Activated naive CD4-positive, alpha-beta T cell treated with anti-CD3 and anti-CD28 coated beads for 36 hours (primary cell): ENCODE measurements at regions not wholly inside any gene's neighbourhood (a gene's known extent, or its start where the extent isn't known, plus 50 kb on each side); places are given as distances from the start of the nearest gene placed in this dataset.

ENCODE experiments used
- CTCF ChIA-PET: fragments of 350-600 bp; sonication (Branson Sonifier 250); formaldehyde crosslinking; loops from one replicate; lab custom pipeline; 2021; ENCODE audit warnings: antibody characterized with exemption; lab: Charles Lee
- DNase-seq: peaks from one replicate; pipeline ENCODE4 v3.0.0-alpha.2; 2020
- H3K27ac Mint-ChIP-seq: one replicate; pipeline ENCODE4 v1.8.0; 2021; ENCODE audit warnings: mild to moderate bottlenecking, mixed read lengths
- H3K27me3 Mint-ChIP-seq: one replicate; pipeline ENCODE4 v1.8.0; 2021; ENCODE audit warnings: low read depth, mixed read lengths
- H3K36me3 Mint-ChIP-seq: one replicate; pipeline ENCODE4 v1.8.0; 2021; ENCODE audit warnings: low read depth, mixed read lengths
- H3K4me1 Mint-ChIP-seq: one replicate; pipeline ENCODE4 v1.8.0; 2021; ENCODE audit warnings: low read depth, mixed read lengths
- H3K4me3 Mint-ChIP-seq: one replicate; pipeline ENCODE4 v1.8.0; 2021; ENCODE audit warnings: mild to moderate bottlenecking, moderate library complexity, mixed read lengths
- H3K9me3 Mint-ChIP-seq: one replicate; pipeline ENCODE4 v1.8.0; 2021; ENCODE audit warnings: mixed read lengths
- intact Hi-C: fragments of 100-400 bp; cut with micrococcal nuclease; formaldehyde crosslinking; loops from one replicate; pipeline ENCODE4 v1.15.1; 2023

- intact Hi-C loops: no loop called here
- CTCF ChIA-PET: interaction anchor here (1.0 kb wide), 1 partner anchor 14 kb away, joined by 3 read pairs; no protein-coding TSS in a partner anchor
- peaks cover 23% of the 10 kb centered on the region for H3K4me1 Mint-ChIP-seq
- H3K27ac Mint-ChIP-seq: no peak overlapping the region
- peaks cover 22% of the 10 kb centered on the region for H3K9me3 Mint-ChIP-seq
- peaks cover 5% of the 10 kb centered on the region for H3K36me3 Mint-ChIP-seq
- H3K27me3 Mint-ChIP-seq: no peaks in the 10 kb centered on the region
- no peak overlapping the region for H3K4me3 Mint-ChIP-seq
- no peak for DNase-seq
Measured at GRCh38 chr3:43175541-43175940, 69.7 kb upstream of the POMGNT2 start.

GRCh38 chr3:43173949-43174348 is 68.1 kb upstream of the POMGNT2 start:
- no peak overlapping the region for H3K4me3 Mint-ChIP-seq
- peaks cover 5% of the 10 kb centered on the region for H3K36me3 Mint-ChIP-seq
- CTCF ChIA-PET: interaction anchor here (1.0 kb wide), 1 partner anchor 12 kb away, joined by 5 read pairs; no protein-coding TSS in a partner anchor
- DNase-seq: no peak
- H3K9me3 Mint-ChIP-seq: peaks cover 22% of the 10 kb centered on the region
- no peak overlapping the region for H3K27ac Mint-ChIP-seq
- intact Hi-C loops: no loop called here
- H3K4me1 Mint-ChIP-seq: peaks cover 7% of the 10 kb centered on the region
- no peaks in the 10 kb centered on the region for H3K27me3 Mint-ChIP-seq

- H3K27ac Mint-ChIP-seq: no peak overlapping the region
- no peak overlapping the region for H3K4me3 Mint-ChIP-seq
- CTCF ChIA-PET: no interaction called here
- peaks cover 25% of the 10 kb centered on the region for H3K9me3 Mint-ChIP-seq
- no peaks in the 10 kb centered on the region for H3K27me3 Mint-ChIP-seq
- peaks cover 5% of the 10 kb centered on the region for H3K36me3 Mint-ChIP-seq
- intact Hi-C loops: no loop called here
- peaks cover 1% of the 10 kb centered on the region for H3K4me1 Mint-ChIP-seq
- no peak for DNase-seq
Measured at GRCh38 chr3:43171748-43172147, 65.9 kb upstream of the POMGNT2 start.

- no peaks in the 10 kb centered on the region for H3K27me3 Mint-ChIP-seq
- H3K27ac Mint-ChIP-seq: no peak overlapping the region
- DNase-seq: no peak
- peaks cover 5% of the 10 kb centered on the region for H3K36me3 Mint-ChIP-seq
- CTCF ChIA-PET: interaction anchor here (0.6 kb wide), 1 partner anchor 268 kb away, joined by 4 read pairs; no protein-coding TSS in a partner anchor
- peaks cover 34% of the 10 kb centered on the region for H3K9me3 Mint-ChIP-seq
- H3K4me3 Mint-ChIP-seq: no peak overlapping the region
- intact Hi-C loops: no loop called here
- no peaks in the 10 kb centered on the region for H3K4me1 Mint-ChIP-seq
Measured at GRCh38 chr3:43170553-43170952, 64.7 kb upstream of the POMGNT2 start.

GRCh38 chr3:43169987-43170386 is 64.1 kb upstream of the POMGNT2 start:
- no peak overlapping the region for H3K4me3 Mint-ChIP-seq
- DNase-seq: no peak
- H3K4me1 Mint-ChIP-seq: no peaks in the 10 kb centered on the region
- H3K27ac Mint-ChIP-seq: no peak overlapping the region
- peaks cover 31% of the 10 kb centered on the region for H3K9me3 Mint-ChIP-seq
- CTCF ChIA-PET: interaction anchor here (0.6 kb wide), 1 partner anchor 269 kb away, joined by 4 read pairs; no protein-coding TSS in a partner anchor
- peaks cover 5% of the 10 kb centered on the region for H3K36me3 Mint-ChIP-seq
- no peaks in the 10 kb centered on the region for H3K27me3 Mint-ChIP-seq
- intact Hi-C loops: no loop called here

- no peaks in the 10 kb centered on the region for H3K27me3 Mint-ChIP-seq
- CTCF ChIA-PET: interaction anchor here (1.1 kb wide), 1 partner anchor 139 kb away, joined by 4 read pairs; no protein-coding TSS in a partner anchor
- peaks cover 18% of the 10 kb centered on the region for H3K4me1 Mint-ChIP-seq
- H3K4me3 Mint-ChIP-seq: no peak overlapping the region
- no peak for DNase-seq
- peaks cover 12% of the 10 kb centered on the region for H3K9me3 Mint-ChIP-seq
- no peak overlapping the region for H3K27ac Mint-ChIP-seq
- intact Hi-C loops: no loop called here
- no peaks in the 10 kb centered on the region for H3K36me3 Mint-ChIP-seq
Measured at GRCh38 chr3:43166406-43166805, 60.5 kb upstream of the POMGNT2 start.

- Mint-ChIP-seq H3K36me3 (no peaks in the 10 kb centered on the region), H3K9me3 (peaks cover 12% of the 10 kb centered on the region), H3K27ac (no peak overlapping the region), H3K27me3 (no peaks in the 10 kb centered on the region), H3K4me3 (no peak overlapping the region), H3K4me1 (peaks cover 18% of the 10 kb centered on the region)
- CTCF ChIA-PET: interaction anchor here (0.7 to 1.1 kb wide), 2 partner anchors 13 to 140 kb away, joined by 3 to 4 read pairs; no protein-coding TSS in a partner anchor
- intact Hi-C loops: no loop called here
- DNase-seq: no peak
Measured at GRCh38 chr3:43165786-43166185, 59.9 kb upstream of the POMGNT2 start.

GRCh38 chr3:43163895-43164493 is 58.1 kb upstream of the POMGNT2 start:
- Mint-ChIP-seq H3K27me3 (no peaks in the 10 kb centered on the region), H3K9me3 (peaks cover 12% of the 10 kb centered on the region), H3K36me3 (no peaks in the 10 kb centered on the region), H3K27ac (no peak overlapping the region), H3K4me1 (peaks cover 18% of the 10 kb centered on the region), H3K4me3 (no peak overlapping the region)
- CTCF ChIA-PET: interaction anchor here (3.1 to 3.4 kb wide), 3 partner anchors 202 to 338 kb away, joined by 15 to 30 read pairs (median 20); no protein-coding TSS in a partner anchor
- no peak for DNase-seq
- intact Hi-C loops: loop anchor here (2.0 to 5.0 kb wide), 6 partner anchors 59 to 1035 kb away; partner anchors contain the start of genes ABHD5 and SNRK

GRCh38 chr3:43162230-43163084 is 56.6 kb upstream of the POMGNT2 start:
- Mint-ChIP-seq H3K9me3 (peaks cover 12% of the 10 kb centered on the region), H3K27ac (peak overlapping the region; percentile 69), H3K27me3 (no peaks in the 10 kb centered on the region), H3K4me3 (peak overlapping the region; percentile 58), H3K36me3 (no peaks in the 10 kb centered on the region), H3K4me1 (peaks cover 18% of the 10 kb centered on the region)
- intact Hi-C loops: loop anchor here (1.0 to 5.0 kb wide), 11 partner anchors 19 to 1036 kb away; partner anchors contain the start of genes ABHD5 and SNRK
- CTCF ChIA-PET: interaction anchor here (0.6 to 3.4 kb wide), 16 partner anchors 12 to 345 kb away, joined by 3 to 30 read pairs (median 4); no protein-coding TSS in a partner anchor
- peak; percentile 69 for DNase-seq

- H3K4me1 Mint-ChIP-seq: peaks cover 18% of the 10 kb centered on the region
Measured at GRCh38 chr3:43161684-43162229, 55.9 kb upstream of the POMGNT2 start.

GRCh38 chr3:43160664-43161063 is 54.8 kb upstream of the POMGNT2 start:
- H3K36me3 Mint-ChIP-seq: no peaks in the 10 kb centered on the region
- intact Hi-C loops: loop anchor here (5.0 kb wide), 2 partner anchors 198 to 532 kb away; partner anchors contain the start of gene ABHD5
- CTCF ChIA-PET: interaction anchor here (0.8 to 1.6 kb wide), 5 partner anchors 15 to 343 kb away, joined by 3 to 10 read pairs (median 7); no protein-coding TSS in a partner anchor
- no peak for DNase-seq
- peaks cover 20% of the 10 kb centered on the region for H3K4me1 Mint-ChIP-seq
- H3K9me3 Mint-ChIP-seq: peaks cover under 1% of the 10 kb centered on the region
- H3K4me3 Mint-ChIP-seq: no peak overlapping the region
- no peaks in the 10 kb centered on the region for H3K27me3 Mint-ChIP-seq
- H3K27ac Mint-ChIP-seq: no peak overlapping the region

More at GRCh38 chr3:43161684-43162229, 55.9 kb upstream of the POMGNT2 start:
- CTCF ChIA-PET: interaction anchor here (0.6 to 3.4 kb wide), 13 partner anchors 13 to 342 kb away, joined by 3 to 30 read pairs (median 5); no protein-coding TSS in a partner anchor
- Mint-ChIP-seq H3K27me3 (no peaks in the 10 kb centered on the region), H3K9me3 (peaks cover 9% of the 10 kb centered on the region), H3K27ac (no peak overlapping the region), H3K36me3 (no peaks in the 10 kb centered on the region), H3K4me3 (no peak overlapping the region)
- intact Hi-C loops: loop anchor here (1.0 to 5.0 kb wide), 11 partner anchors 20 to 1037 kb away; partner anchors contain the start of genes ABHD5 and SNRK
- DNase-seq: no peak
